Mucosa of descending colon (tissue), 3 donors: ENCODE measurements at regions not wholly inside any gene's neighbourhood (a gene's known extent, or its start where the extent isn't known, plus 50 kb on each side); places are given as distances from the start of the nearest gene placed in this dataset.

Experiments used
- ATAC-seq: fragments of 200-7000 bp; cut with Tn5 transposase; one replicate; pipeline ENCODE4 v1.9.1; 2020; ENCODE audit warnings: mild to moderate bottlenecking, moderate library complexity
- DNase-seq, 3 donors: peaks; one replicate each; pipeline ENCODE4 v3.0.0-alpha.2; 2020
- H3K36me3 ChIP-seq: fragments of 200-600 bp; one replicate; pipeline ENCODE4 v1.8.0; 2021; ENCODE audit warnings: low read depth, mild to moderate bottlenecking
- H3K4me1 ChIP-seq: fragments of 200-600 bp; one replicate; pipeline ENCODE4 v1.8.0; 2021; ENCODE audit warnings: low read depth, mild to moderate bottlenecking
- H3K4me3 ChIP-seq: fragments of 200-600 bp; one replicate; pipeline ENCODE4 v1.8.0; 2021; ENCODE audit warnings: mild to moderate bottlenecking
- H3K9me3 ChIP-seq: fragments of 200-600 bp; one replicate; pipeline ENCODE4 v1.8.0; 2021; ENCODE audit warnings: mild to moderate bottlenecking
- intact Hi-C, 2 donors: fragments of 100-400 bp; cut with DNase I in 1 of 2; cut with micrococcal nuclease in 1 of 2; formaldehyde crosslinking; loops; one replicate each; pipeline versions ENCODE4 v1.11.0 to v1.11.1; 2022; cut with DNase I, micrococcal nuclease
- TF ChIP-seq, protein P1 (sequence below): fragments of 200-600 bp; IDR thresholded peaks from one replicate; pipeline ENCODE4 v1.8.0; 2022; ENCODE audit warnings: antibody characterized with exemption, mild to moderate bottlenecking
- donor health status: DM: no; HTN: no; CAD: no; lungs with moderate emphysema.
- donor health status: DM: no; HTN: no; CAD: no.
- donor health status: DM: no; HTN: yes; CAD: no.

DNA sequence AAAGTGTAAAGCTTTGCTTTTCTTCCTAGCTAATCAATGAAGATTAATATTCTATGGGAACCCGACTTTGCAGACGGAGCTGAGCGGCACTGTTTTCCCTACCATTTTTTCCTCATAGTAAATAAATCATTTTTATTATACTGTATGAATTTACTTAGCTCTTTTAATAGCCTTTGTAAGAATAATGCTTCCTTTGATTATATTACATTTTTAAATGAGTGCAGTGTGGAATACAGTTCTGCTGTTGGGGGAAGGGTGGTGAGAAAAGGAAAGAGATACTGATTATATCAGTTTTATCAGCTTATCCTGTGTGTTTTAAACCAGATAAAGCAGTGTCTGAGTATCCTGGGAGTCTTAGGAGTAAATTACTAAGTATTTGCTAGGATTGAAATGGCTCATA lies 221.4 kb upstream of the RBFOX1 start:
- Histone ChIP-seq H3K36me3 (no peaks in the 10 kb centered on the region), H3K4me1 (no peaks in the 10 kb centered on the region), H3K4me3 (no peak overlapping the region), H3K9me3 (no peaks in the 10 kb centered on the region)
- intact Hi-C loops: no loop called here
- TF ChIP-seq, protein P1, sequence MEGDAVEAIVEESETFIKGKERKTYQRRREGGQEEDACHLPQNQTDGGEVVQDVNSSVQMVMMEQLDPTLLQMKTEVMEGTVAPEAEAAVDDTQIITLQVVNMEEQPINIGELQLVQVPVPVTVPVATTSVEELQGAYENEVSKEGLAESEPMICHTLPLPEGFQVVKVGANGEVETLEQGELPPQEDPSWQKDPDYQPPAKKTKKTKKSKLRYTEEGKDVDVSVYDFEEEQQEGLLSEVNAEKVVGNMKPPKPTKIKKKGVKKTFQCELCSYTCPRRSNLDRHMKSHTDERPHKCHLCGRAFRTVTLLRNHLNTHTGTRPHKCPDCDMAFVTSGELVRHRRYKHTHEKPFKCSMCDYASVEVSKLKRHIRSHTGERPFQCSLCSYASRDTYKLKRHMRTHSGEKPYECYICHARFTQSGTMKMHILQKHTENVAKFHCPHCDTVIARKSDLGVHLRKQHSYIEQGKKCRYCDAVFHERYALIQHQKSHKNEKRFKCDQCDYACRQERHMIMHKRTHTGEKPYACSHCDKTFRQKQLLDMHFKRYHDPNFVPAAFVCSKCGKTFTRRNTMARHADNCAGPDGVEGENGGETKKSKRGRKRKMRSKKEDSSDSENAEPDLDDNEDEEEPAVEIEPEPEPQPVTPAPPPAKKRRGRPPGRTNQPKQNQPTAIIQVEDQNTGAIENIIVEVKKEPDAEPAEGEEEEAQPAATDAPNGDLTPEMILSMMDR: no peak
- ATAC-seq (no peak), DNase-seq (no peak)

DNA sequence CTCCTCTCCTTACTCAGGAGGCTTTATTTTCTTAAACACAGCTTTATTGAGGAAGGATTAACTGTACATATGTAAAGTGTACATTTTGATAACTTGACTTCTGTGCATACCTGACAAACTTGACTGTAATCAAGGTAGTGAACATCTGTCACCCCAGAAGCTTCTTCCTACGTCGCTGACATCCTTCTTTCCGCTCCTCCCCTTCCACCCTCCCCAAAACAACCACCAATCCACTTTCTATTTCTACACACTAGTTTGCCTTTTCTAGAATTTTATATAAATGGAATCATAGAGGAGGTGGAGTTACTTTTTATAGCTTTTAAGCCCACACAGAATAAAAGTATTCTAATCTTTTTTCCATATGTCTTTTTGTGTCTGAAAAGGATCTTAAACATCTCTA lies 225.2 kb upstream of the RBFOX1 start:
- H3K4me1 ChIP-seq: no peaks in the 10 kb centered on the region
- intact Hi-C loops: no loop called here
- H3K4me3 ChIP-seq: no peak overlapping the region
- no peak for ATAC-seq
- H3K36me3 ChIP-seq: no peaks in the 10 kb centered on the region
- DNase-seq: no peak
- TF ChIP-seq, protein P1: no peak
- no peaks in the 10 kb centered on the region for H3K9me3 ChIP-seq

DNA sequence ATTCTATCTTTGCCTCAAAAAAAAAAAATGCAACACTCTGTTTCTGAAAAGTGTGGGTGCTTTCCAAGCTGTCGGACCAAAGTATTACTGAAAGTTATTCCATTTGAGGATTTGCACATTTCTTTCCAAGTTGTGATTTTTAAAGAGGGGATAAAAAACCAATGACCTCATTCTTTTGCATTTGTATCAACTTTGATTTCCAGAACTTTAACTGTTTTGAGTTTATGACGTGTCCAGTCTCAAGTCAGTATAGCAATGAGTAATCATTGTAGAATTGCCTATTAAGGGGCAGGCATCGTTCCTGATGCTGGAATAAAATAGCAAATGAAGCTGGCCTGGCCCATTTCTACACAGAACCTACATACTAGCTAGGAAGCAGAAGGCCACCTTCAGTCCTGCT lies 229.6 kb upstream of the RBFOX1 start:
- Histone ChIP-seq H3K4me1 (no peaks in the 10 kb centered on the region), H3K9me3 (no peaks in the 10 kb centered on the region), H3K4me3 (no peak overlapping the region), H3K36me3 (no peaks in the 10 kb centered on the region)
- ATAC-seq (no peak), DNase-seq (no peak)
- TF ChIP-seq, protein P1: no peak
- intact Hi-C loops: no loop called here

DNA sequence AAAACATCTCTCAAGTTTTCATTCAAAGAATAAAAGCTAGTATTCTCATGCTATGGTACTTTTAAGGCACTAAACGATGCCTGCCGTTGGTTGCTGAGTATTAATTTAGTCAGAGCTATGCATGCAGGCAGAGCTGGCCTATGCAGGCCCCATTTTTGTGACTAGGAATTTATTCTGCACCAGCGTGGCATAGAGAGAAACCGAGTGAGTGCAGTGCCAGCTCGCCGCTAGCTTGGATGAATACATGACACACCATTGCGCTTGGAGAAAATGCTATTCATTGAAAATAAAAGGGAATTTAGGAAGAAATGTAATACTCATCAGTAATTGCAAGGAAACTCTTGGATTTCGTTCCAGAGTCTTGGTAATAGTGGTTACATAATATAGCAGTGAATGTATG lies 231.6 kb upstream of the RBFOX1 start:
- Histone ChIP-seq H3K9me3 (no peaks in the 10 kb centered on the region), H3K36me3 (no peaks in the 10 kb centered on the region)

DNA sequence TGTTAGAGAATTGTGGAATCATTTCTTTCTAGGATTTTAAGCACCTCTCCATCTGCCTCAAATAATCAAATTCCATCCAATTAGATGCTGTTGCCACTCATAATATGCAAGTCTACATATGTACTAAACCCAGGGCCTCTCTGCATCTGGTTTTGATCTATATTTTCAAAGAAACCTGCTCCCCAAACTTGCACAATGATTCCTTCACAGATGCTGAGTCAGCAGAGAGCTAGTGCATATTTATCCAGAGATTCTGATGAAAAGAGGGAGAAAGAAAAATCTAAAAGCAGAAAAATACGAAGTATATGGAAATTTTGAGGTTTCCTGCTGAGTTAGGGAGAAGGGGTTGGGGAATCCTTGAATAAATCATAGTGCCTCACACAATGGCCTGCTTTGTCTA lies 235.1 kb upstream of the RBFOX1 start:
- DNase-seq: no peak
- Histone ChIP-seq H3K36me3 (no peaks in the 10 kb centered on the region), H3K9me3 (no peaks in the 10 kb centered on the region), H3K4me1 (no peaks in the 10 kb centered on the region), H3K4me3 (no peak overlapping the region)
- TF ChIP-seq, protein P1: no peak
- ATAC-seq: no peak
- intact Hi-C loops: no loop called here

More for the DNA sequence above, 231.6 kb upstream of the RBFOX1 start:
- intact Hi-C loops: no loop called here
- Histone ChIP-seq H3K4me3 (no peak overlapping the region), H3K4me1 (no peaks in the 10 kb centered on the region)
- TF ChIP-seq, protein P1: no peak
- DNase-seq (no peak), ATAC-seq (no peak)

DNA sequence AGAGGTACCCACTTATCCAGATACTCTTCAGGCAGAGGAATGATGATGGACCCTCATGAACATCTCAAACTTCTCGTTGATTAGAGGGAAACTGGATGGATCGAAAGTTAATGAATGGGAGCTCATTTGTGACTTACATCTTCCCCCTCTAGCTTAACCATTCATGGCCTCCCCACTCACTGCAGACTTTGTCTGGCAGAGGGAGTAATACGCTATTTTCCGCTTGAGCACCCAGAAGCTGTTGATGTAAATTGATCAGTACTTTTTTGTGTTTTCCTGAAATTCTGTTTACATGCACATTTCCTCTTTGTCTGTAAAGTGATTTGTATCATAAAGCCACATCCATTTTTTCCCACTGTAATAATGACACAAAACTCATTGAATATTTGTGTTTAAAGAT lies 239.1 kb upstream of the RBFOX1 start:
- Histone ChIP-seq H3K36me3 (no peaks in the 10 kb centered on the region), H3K9me3 (no peaks in the 10 kb centered on the region), H3K4me3 (no peak overlapping the region), H3K4me1 (no peaks in the 10 kb centered on the region)
- TF ChIP-seq, protein P1: no peak
- DNase-seq: no peak
- ATAC-seq: no peak
- intact Hi-C loops: no loop called here
